Mammary epithelial cell (primary cell): ENCODE measurements at regions not wholly inside any gene's neighbourhood (a gene's known extent, or its start where the extent isn't known, plus 50 kb on each side); places are given as distances from the start of the nearest gene placed in this dataset.

Experiments
- EZH2 ChIP-seq: IDR thresholded peaks from 2 replicates; pipeline ENCODE4 v1.6.1; 2012; ENCODE audit warnings: low read length, inconsistent platforms, borderline replicate concordance
- TF ChIP-seq, protein P1 (sequence below), 2 donors: IDR thresholded peaks in 1 of 2; conservative IDR thresholded peaks in 1 of 2; 2 replicates each; pipeline ENCODE4 v1.5.1; 2011 to 2012; ENCODE audit warnings: inconsistent platforms in 2 of 2, low read length in 2 of 2, mild to moderate bottlenecking in 2 of 2, control low read depth in 1 of 2, low read depth in 1 of 2; ENCODE audit not compliant: insufficient read depth in 1 of 2; ENCODE audit errors: extremely low read depth in 1 of 2

DNA sequence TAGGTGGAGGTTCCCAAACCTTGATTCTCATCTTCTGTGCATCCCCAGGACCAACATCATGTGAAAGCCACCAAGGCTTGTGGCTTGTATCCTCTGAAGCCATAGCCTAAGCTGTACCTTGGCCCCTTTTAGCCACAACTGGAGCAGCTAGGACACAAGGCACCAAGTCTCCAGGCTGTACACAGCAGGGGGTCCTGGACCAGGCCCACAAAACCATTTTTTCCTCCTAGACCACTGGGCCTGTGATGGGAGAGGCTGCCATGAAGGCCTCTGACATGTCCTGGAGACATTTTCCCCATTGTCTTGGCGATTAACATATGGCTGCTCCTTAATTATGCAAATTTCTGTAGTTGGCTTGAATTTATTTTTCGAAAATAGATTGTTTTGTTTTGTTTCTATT lies 114.8 kb upstream of the LAMA2 start:
- TF ChIP-seq EZH2 = no peak
- TF ChIP-seq, protein P1, sequence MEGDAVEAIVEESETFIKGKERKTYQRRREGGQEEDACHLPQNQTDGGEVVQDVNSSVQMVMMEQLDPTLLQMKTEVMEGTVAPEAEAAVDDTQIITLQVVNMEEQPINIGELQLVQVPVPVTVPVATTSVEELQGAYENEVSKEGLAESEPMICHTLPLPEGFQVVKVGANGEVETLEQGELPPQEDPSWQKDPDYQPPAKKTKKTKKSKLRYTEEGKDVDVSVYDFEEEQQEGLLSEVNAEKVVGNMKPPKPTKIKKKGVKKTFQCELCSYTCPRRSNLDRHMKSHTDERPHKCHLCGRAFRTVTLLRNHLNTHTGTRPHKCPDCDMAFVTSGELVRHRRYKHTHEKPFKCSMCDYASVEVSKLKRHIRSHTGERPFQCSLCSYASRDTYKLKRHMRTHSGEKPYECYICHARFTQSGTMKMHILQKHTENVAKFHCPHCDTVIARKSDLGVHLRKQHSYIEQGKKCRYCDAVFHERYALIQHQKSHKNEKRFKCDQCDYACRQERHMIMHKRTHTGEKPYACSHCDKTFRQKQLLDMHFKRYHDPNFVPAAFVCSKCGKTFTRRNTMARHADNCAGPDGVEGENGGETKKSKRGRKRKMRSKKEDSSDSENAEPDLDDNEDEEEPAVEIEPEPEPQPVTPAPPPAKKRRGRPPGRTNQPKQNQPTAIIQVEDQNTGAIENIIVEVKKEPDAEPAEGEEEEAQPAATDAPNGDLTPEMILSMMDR (conservative IDR thresholded peaks at IDR 0.05 in 1 of 2, IDR thresholded peaks at IDR 0.05 in 1 of 2; ENCODE audit: extremely low read depth in 1 of 2, insufficient read depth in 1 of 2, low read depth in 1 of 2, low read length in 2 of 2) = no peak
